MCF 10A (cell line): ENCODE measurements at regions not wholly inside any gene's neighbourhood (a gene's known extent, or its start where the extent isn't known, plus 50 kb on each side); places are given as distances from the start of the nearest gene placed in this dataset.

Experiments used
- BruUV-seq: library from RNA; stranded (reverse); fragments of 400-500 nt; replicated peaks from 2 replicates; lab custom pipeline; 2021; lab: Mats Ljungman, UMichigan
- CTCF ChIA-PET: fragments of 300-600 bp; sonication (Branson Sonifier 250); formaldehyde crosslinking; extraction: SDS; loops from one replicate; lab custom pipeline; 2021; ENCODE audit warnings: antibody characterized with exemption, inconsistent platforms; lab: Yijun Ruan, JAX
- POLR2A ChIA-PET: fragments of 300-600, 350-650 bp; sonication (Branson Sonifier 250); formaldehyde crosslinking; extraction: SDS; loops from one replicate; lab custom pipeline; 2020; ENCODE audit warnings: antibody characterized with exemption, inconsistent platforms; lab: Yijun Ruan, JAX
- DNase-seq: peaks from one replicate; pipeline ENCODE4 v3.0.0-alpha.2; 2018; ENCODE audit not compliant: unreplicated experiment
- H3K27ac Mint-ChIP-seq: one replicate; pipeline ENCODE4 v1.8.0; 2022; ENCODE audit warnings: mild to moderate bottlenecking, low read depth, mixed read lengths; ENCODE audit not compliant: unreplicated experiment
- H3K27me3 Mint-ChIP-seq: one replicate; pipeline ENCODE4 v1.8.0; 2022; ENCODE audit warnings: mixed read lengths; ENCODE audit not compliant: insufficient read depth, unreplicated experiment
- H3K36me3 Mint-ChIP-seq: one replicate; pipeline ENCODE4 v1.8.0; 2022; ENCODE audit warnings: mild to moderate bottlenecking, moderate library complexity, mixed read lengths; ENCODE audit not compliant: insufficient read depth, unreplicated experiment
- H3K4me1 Mint-ChIP-seq: one replicate; pipeline ENCODE4 v1.8.0; 2022; ENCODE audit warnings: mixed read lengths; ENCODE audit not compliant: insufficient read depth, unreplicated experiment
- H3K4me3 Mint-ChIP-seq: one replicate; pipeline ENCODE4 v1.8.0; 2022; ENCODE audit warnings: mild to moderate bottlenecking, moderate library complexity, mixed read lengths; ENCODE audit not compliant: unreplicated experiment
- H3K9me3 Mint-ChIP-seq: one replicate; pipeline ENCODE4 v1.8.0; 2022; ENCODE audit warnings: mixed read lengths; ENCODE audit not compliant: unreplicated experiment
- intact Hi-C: fragments of 100-400 bp; cut with micrococcal nuclease; formaldehyde crosslinking; loops from 2 replicates; pipeline ENCODE4 v1.14.1; 2022
- TF ChIP-seq, protein P1 (sequence below): fragments of 200-600 bp; IDR thresholded peaks from one replicate; pipeline ENCODE4 v1.8.0; 2022; ENCODE audit warnings: antibody characterized with exemption, mild to moderate bottlenecking; ENCODE audit not compliant: unreplicated experiment

DNA sequence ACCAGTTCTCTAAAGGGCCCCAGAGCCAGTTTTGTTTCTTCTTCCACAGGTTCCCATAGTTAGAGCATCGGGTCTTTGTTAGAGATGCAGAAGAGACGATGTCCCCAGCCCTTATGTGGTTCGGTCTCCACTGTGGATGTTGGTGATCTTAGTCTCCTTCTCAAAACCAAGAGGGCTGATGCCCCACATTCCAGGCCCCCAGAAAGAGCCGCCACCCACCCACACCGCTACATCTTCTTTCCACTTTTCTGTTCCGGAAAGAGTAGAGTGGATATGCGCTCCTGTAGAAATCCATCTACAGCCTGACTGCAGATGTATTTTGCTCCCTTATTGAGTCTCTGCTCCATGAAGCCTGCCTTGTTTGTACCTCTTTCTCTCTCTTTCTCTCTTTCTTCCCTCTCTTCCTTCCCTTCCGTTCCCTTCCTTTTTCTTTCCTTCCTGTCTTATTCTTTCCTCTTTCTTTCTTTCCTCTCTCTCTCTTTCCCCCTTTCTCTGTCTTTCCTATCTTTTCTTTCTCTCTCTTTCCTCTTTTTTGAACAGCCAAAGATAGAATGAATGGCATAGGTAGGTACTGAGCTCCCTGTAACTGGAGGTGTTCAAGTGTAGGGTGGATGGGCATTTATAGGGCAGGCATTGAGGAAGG is 224.3 kb downstream of the SEC14L1 start:
- peak overlapping the region; percentile 54 for H3K4me3 Mint-ChIP-seq
- no TSS peak for BruUV-seq
- H3K9me3 Mint-ChIP-seq = no peaks in the 10 kb centered on the region
- H3K27me3 Mint-ChIP-seq = no peaks in the 10 kb centered on the region
- POLR2A ChIA-PET = interaction anchor here (0.8 to 2.0 kb wide), 8 partner anchors 10 to 112 kb away, joined by 3 to 18 read pairs (median 5); no protein-coding TSS in a partner anchor
- peak overlapping the region; percentile 97 for H3K27ac Mint-ChIP-seq
- CTCF ChIA-PET = interaction anchor here (1.5 kb wide), 1 partner anchor 65 kb away, joined by 7 read pairs; no protein-coding TSS in a partner anchor
- peaks cover 48% of the 10 kb centered on the region for H3K4me1 Mint-ChIP-seq
- TF ChIP-seq, protein P1, sequence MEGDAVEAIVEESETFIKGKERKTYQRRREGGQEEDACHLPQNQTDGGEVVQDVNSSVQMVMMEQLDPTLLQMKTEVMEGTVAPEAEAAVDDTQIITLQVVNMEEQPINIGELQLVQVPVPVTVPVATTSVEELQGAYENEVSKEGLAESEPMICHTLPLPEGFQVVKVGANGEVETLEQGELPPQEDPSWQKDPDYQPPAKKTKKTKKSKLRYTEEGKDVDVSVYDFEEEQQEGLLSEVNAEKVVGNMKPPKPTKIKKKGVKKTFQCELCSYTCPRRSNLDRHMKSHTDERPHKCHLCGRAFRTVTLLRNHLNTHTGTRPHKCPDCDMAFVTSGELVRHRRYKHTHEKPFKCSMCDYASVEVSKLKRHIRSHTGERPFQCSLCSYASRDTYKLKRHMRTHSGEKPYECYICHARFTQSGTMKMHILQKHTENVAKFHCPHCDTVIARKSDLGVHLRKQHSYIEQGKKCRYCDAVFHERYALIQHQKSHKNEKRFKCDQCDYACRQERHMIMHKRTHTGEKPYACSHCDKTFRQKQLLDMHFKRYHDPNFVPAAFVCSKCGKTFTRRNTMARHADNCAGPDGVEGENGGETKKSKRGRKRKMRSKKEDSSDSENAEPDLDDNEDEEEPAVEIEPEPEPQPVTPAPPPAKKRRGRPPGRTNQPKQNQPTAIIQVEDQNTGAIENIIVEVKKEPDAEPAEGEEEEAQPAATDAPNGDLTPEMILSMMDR = no peak
- H3K36me3 Mint-ChIP-seq = peaks cover 37% of the 10 kb centered on the region
- DNase-seq = no peak
- intact Hi-C loops = loop anchor here (5.0 kb wide), 1 partner anchor 42 kb away; no protein-coding TSS in a partner anchor

GRCh38 chr17:77365584-77366186 is 224.9 kb downstream of the SEC14L1 start:
- intact Hi-C loops = loop anchor here (5.0 kb wide), 1 partner anchor 42 kb away; no protein-coding TSS in a partner anchor

DNA sequence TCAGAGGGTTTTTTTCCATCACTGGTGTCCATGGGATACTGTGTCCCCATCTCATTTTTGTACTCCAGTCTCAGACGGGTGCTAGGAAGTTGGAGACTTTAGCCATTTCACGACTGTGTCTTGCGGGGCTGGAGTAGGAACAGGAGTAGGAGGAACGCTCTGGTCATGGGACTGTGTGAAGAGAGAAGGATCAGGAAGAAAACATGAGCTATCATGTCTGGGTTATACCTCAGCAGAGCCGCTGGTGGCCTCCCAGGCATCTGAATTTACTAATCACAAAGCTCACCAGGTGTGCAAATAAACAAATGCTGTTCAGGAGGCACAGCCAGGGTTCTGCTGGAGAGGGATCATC is 225.4 kb downstream of the SEC14L1 start:
- POLR2A ChIA-PET = interaction anchor here (0.6 to 2.0 kb wide), 11 partner anchors 12 to 252 kb away, joined by 3 to 18 read pairs (median 5); no protein-coding TSS in a partner anchor

More at GRCh38 chr17:77365584-77366186, 224.9 kb downstream of the SEC14L1 start:
- peaks cover 52% of the 10 kb centered on the region for H3K4me1 Mint-ChIP-seq
- H3K4me3 Mint-ChIP-seq = peak overlapping the region; percentile 54
- ChIA-PET CTCF (interaction anchor here (1.5 kb wide), 1 partner anchor 64 kb away, joined by 7 read pairs; no protein-coding TSS in a partner anchor), POLR2A (interaction anchor here (0.7 to 2.0 kb wide), 11 partner anchors 11 to 111 kb away, joined by 3 to 18 read pairs (median 5); no protein-coding TSS in a partner anchor)
- TF ChIP-seq, protein P1 = no peak
- H3K9me3 Mint-ChIP-seq = no peaks in the 10 kb centered on the region
- BruUV-seq = no TSS peak
- H3K27me3 Mint-ChIP-seq = no peaks in the 10 kb centered on the region
- H3K36me3 Mint-ChIP-seq = peaks cover 36% of the 10 kb centered on the region
- H3K27ac Mint-ChIP-seq = peak overlapping the region; percentile 97
- peak; percentile 77 for DNase-seq

More for the DNA sequence above, 225.4 kb downstream of the SEC14L1 start:
- Mint-ChIP-seq H3K36me3 (peaks cover 35% of the 10 kb centered on the region), H3K9me3 (no peaks in the 10 kb centered on the region), H3K4me1 (peaks cover 57% of the 10 kb centered on the region), H3K4me3 (peak overlapping the region; percentile 54), H3K27me3 (no peaks in the 10 kb centered on the region), H3K27ac (peak overlapping the region; percentile 97)
- TF ChIP-seq, protein P1 = no peak
- no TSS peak for BruUV-seq
- DNase-seq = no peak
- CTCF ChIA-PET = interaction anchor here (0.7 to 1.5 kb wide), 3 partner anchors 35 to 64 kb away, joined by 3 to 7 read pairs (median 4); no protein-coding TSS in a partner anchor
- intact Hi-C loops = loop anchor here (5.0 kb wide), 1 partner anchor 41 kb away; no protein-coding TSS in a partner anchor
